A549 (cell line): ENCODE measurements at regions not wholly inside any gene's neighbourhood (a gene's known extent, or its start where the extent isn't known, plus 50 kb on each side); places are given as distances from the start of the nearest gene placed in this dataset.

Experiments used
- MAFK ChIP-seq: fragments of 450-650 bp; IDR thresholded peaks from 2 replicates; pipeline ENCODE4 v1.6.1; 2014; ENCODE audit not compliant: partially characterized antibody
- NR3C1 ChIP-seq: fragments of >200 bp; sonication (Bioruptor Twin); formaldehyde crosslinking; IDR thresholded peaks from 3 replicates; pipeline ENCODE4 v1.6.1; 2017
- SMC3 ChIP-seq: fragments of >200 bp; sonication (Bioruptor Twin); formaldehyde crosslinking; IDR thresholded peaks from 3 replicates; pipeline ENCODE4 v1.6.1; 2018; ENCODE audit warnings: inconsistent platforms
- ZFP36 ChIP-seq: fragments of 450-650 bp; IDR thresholded peaks from 2 replicates; pipeline ENCODE4 v1.6.1; 2014; ENCODE audit warnings: borderline replicate concordance; ENCODE audit not compliant: partially characterized antibody
- TF ChIP-seq, protein P1 (sequence below): fragments of >200 bp; sonication (Bioruptor Twin); formaldehyde crosslinking; IDR thresholded peaks from 3 replicates; pipeline ENCODE4 v1.5.1; 2016

DNA sequence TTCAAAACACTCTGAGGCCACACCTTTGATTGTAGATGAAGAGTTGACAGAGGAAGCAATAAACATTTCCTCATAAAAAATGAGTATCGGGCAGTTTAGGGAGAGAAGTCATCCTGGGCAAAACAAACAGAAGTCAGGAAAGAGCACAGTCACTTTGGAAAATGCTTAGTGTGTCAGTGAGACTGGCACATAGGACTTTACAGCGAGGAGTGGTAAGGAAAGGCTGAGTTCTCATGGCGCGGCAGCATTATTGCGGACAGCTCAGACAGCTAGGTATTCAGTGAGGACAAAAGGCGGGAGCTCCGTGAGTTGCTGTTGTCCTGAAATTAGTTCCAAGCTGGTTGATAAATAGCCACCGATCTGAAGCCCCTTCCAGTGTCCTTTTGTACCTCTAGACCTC, 229.9 kb downstream of the SNAPC1 start:
- TF ChIP-seq MAFK, result no peak
- TF ChIP-seq NR3C1, result no peak
- TF ChIP-seq ZFP36, result no peak
- TF ChIP-seq, protein P1, sequence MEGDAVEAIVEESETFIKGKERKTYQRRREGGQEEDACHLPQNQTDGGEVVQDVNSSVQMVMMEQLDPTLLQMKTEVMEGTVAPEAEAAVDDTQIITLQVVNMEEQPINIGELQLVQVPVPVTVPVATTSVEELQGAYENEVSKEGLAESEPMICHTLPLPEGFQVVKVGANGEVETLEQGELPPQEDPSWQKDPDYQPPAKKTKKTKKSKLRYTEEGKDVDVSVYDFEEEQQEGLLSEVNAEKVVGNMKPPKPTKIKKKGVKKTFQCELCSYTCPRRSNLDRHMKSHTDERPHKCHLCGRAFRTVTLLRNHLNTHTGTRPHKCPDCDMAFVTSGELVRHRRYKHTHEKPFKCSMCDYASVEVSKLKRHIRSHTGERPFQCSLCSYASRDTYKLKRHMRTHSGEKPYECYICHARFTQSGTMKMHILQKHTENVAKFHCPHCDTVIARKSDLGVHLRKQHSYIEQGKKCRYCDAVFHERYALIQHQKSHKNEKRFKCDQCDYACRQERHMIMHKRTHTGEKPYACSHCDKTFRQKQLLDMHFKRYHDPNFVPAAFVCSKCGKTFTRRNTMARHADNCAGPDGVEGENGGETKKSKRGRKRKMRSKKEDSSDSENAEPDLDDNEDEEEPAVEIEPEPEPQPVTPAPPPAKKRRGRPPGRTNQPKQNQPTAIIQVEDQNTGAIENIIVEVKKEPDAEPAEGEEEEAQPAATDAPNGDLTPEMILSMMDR, result no peak
- TF ChIP-seq SMC3, result no peak
